GM12875 (cell line): ENCODE measurements at regions not wholly inside any gene's neighbourhood (a gene's known extent, or its start where the extent isn't known, plus 50 kb on each side); places are given as distances from the start of the nearest gene placed in this dataset.

Source experiments
- H3K4me3 ChIP-seq: one replicate; pipeline ENCODE4 v1.5.1; 2011; ENCODE audit warnings: low read depth, low read length, control low read depth
- TF ChIP-seq, protein P1 (sequence below): IDR thresholded peaks from 2 replicates; pipeline ENCODE4 v1.5.1; 2011; ENCODE audit warnings: low read depth, mild to moderate bottlenecking, control low read depth, inconsistent platforms, low read length, moderate library complexity, borderline replicate concordance; ENCODE audit not compliant: insufficient read depth

DNA sequence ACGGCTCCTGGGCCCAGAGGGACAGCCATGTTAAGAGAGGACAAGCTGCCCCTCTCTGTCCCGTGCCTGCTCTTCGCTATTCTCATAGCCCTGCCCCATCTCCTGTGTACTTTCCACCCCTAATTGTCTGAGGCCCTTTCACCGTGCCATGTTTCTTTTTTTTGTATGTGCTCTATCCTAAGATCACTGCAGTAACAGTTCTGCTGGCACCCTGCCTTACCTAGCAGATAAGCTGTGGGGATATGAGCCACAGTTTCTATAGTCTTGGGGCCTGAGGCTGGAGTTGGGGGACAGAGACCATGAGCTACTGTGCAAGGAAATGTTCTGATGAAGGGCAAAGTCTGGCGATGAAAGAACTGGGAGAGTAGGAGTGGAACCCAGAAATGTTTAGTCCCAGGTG, 269.5 kb upstream of the CITED2 start:
- H3K4me3 ChIP-seq, result no peak overlapping the region

DNA sequence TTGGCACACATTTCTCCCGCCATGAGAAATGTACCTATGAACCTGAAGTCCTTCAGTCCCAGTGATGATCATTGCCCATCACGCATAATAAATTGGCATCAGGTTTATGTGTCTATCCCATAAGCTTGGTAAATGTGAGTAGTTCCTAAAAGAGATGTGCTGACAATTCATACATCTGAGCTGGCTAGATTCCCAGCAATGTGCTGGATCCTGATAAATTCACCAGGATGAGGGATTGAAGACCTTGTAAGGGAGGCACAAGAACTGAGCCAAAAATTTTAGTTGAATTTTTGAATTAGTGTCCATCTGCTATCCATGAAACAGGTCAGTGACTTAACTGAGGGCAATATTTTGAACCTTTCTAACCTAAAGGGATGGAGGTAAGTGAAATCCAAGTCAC, 267.9 kb upstream of the CITED2 start:
- no peak overlapping the region for H3K4me3 ChIP-seq
- TF ChIP-seq, protein P1, sequence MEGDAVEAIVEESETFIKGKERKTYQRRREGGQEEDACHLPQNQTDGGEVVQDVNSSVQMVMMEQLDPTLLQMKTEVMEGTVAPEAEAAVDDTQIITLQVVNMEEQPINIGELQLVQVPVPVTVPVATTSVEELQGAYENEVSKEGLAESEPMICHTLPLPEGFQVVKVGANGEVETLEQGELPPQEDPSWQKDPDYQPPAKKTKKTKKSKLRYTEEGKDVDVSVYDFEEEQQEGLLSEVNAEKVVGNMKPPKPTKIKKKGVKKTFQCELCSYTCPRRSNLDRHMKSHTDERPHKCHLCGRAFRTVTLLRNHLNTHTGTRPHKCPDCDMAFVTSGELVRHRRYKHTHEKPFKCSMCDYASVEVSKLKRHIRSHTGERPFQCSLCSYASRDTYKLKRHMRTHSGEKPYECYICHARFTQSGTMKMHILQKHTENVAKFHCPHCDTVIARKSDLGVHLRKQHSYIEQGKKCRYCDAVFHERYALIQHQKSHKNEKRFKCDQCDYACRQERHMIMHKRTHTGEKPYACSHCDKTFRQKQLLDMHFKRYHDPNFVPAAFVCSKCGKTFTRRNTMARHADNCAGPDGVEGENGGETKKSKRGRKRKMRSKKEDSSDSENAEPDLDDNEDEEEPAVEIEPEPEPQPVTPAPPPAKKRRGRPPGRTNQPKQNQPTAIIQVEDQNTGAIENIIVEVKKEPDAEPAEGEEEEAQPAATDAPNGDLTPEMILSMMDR, result no peak

More for the DNA sequence above, 269.5 kb upstream of the CITED2 start:
- TF ChIP-seq, protein P1, result no peak

DNA sequence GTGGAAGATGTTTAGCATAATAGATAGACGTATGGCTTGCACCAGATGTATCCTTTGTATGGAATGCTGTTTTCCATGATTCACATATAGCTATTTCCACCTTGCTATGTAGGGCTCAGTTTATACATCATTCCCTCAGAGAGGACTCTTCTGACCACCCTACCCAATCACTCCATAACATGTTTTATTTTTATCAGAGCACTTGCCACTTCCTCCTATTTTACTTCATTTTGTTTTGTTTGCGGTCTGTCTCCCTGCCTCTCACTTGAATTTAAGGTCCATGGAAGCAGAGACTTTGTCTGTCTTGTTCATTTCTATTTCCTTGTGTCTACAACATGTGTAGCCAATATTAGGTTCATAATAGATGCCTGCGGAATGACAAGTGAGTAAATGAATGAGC, 266.9 kb upstream of the CITED2 start:
- no peak overlapping the region for H3K4me3 ChIP-seq
- TF ChIP-seq, protein P1, result no peak

DNA sequence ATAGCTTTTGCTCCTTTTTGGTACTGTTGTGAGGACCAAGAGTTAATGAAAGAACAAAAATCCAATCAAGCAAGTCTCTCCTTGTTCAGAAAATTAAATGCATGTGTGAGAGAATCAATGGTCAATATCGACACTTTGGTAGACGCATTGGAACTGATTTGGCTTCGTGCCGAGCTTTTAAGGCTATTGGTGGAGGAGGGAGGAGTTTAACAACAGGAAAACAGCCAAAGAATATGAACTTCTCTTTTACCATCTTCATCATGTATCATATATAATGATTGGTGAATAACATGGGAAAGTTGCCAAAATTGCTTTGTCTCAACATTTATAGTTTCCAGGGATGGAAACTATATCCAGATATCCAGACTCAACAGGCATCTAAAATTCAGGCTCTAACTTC, 266.5 kb upstream of the CITED2 start:
- TF ChIP-seq, protein P1, result no peak
- no peak overlapping the region for H3K4me3 ChIP-seq

DNA sequence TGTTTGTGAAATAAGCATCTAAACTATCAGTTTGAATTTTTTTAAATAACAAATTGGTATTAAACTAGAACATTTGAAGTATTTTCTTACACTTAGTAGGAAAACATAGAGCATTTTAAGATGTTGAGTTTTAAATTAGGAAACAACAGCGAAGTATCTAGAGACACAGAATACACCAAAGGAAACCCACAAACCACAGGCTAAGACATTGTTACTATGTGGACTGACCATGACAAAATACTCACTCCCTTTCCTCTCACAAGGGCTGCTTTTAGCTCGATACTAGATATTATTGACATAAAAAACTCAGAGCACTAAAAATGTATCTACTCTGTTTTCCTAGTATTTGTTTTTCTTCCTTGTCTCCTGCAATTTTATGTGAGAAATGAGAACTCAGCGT, 266.0 kb upstream of the CITED2 start:
- H3K4me3 ChIP-seq, result no peak overlapping the region
- TF ChIP-seq, protein P1, result no peak

DNA sequence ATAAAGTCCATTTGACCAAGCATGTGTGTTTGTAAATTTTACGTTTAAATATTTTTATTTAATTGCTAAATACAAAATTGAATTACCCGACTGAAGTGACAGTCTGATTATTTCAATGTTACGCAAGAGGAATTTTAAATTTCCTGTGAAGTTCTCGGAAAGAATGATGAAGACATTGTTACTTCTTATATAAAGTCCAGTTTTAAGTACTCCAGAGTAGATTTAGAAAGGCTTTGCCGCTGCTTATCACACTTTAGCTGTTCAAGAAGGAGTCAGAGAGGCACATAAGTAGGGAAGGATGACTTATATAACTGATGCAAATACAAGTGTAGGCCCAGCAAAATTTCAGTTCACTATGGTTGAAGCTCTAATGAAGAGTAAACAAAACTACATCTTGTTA, 265.1 kb upstream of the CITED2 start:
- TF ChIP-seq, protein P1, result no peak

DNA sequence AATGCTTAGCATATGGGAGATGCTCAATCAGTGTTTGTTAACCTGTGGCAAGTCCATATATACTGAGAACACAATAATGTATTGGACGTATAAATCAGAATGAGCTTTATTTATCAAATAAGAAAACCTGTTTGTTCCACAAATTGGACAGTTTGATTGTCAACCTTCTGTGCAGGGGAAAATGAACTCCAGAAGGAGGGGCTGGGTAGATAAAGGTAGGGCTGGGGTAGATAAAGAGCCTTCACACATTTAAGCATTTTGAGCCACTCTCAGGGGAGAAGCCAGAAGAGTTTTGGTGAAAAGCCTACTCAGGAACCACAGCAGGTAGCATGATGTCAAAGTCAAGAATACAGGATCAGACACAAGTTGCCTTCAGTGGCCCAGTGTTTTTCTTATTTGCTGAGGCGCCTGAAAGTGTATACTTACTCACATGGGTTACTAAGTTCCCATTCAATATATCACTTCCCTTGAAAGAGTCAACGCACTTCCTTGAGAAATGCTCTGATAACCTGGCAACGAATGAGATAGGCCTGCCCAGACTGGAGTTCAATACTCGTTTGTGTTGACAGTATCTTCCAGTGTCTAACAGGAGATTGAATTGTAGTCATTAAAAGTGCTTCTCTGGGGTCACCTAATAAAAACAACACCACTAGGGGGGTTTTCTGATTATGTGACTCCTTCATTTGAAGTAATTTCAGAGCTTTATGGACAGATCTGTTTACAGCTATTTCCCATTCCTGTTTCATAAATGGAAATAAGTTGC, 263.9 kb upstream of the CITED2 start:
- TF ChIP-seq, protein P1, result no peak
- no peak overlapping the region for H3K4me3 ChIP-seq

More for the DNA sequence above, 265.1 kb upstream of the CITED2 start:
- no peak overlapping the region for H3K4me3 ChIP-seq
